Tibial nerve (tissue), 3 donors: ENCODE measurements at regions not wholly inside any gene's neighbourhood (a gene's known extent, or its start where the extent isn't known, plus 50 kb on each side); places are given as distances from the start of the nearest gene placed in this dataset.

Source experiments
- CTCF ChIP-seq, 5 experiments: fragments of 200-600 bp in 3 of 5; fragments of 450-650 bp in 2 of 5; sonication (generic) in 3 of 5; IDR thresholded peaks; one replicate each; pipeline ENCODE4 v1.5.1; 2016 to 2019; ENCODE audit warnings: antibody characterized with exemption in 5 of 5, mild to moderate bottlenecking in 3 of 5, moderate library complexity in 2 of 5
- POLR2A ChIP-seq, 2 donors: fragments of 450-650 bp; IDR thresholded peaks; one replicate each; pipeline ENCODE4 v1.6.1; 2017; ENCODE audit warnings: antibody characterized with exemption in 2 of 2, mild to moderate bottlenecking in 2 of 2, moderate library complexity in 2 of 2

DNA sequence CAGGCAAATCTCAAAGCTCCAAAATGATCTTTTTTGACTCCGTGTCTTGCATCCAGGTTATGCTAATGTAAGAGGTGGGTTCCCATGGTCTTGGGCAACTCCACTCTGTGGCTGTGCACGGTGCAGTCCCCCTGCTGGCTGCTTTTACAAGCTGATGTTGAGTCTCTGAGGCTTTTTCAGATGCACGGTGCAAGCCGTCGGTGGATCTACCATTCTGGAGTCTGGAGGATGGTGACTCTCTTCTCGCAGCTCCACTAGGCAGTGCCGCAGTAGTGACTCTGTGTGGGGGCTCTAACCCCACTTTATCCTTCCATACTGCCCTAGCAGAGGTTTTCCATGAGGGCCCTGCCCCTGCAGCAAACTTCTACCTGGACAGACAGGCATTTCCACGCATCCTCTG, 266.8 kb upstream of the GPC6 start:
- TF ChIP-seq CTCF (IDR thresholded peaks at IDR 0.05) (no peak), POLR2A (IDR thresholded peaks at IDR 0.05) (no peak)
